DND-41 (cell line): ENCODE measurements at regions not wholly inside any gene's neighbourhood (a gene's known extent, or its start where the extent isn't known, plus 50 kb on each side); places are given as distances from the start of the nearest gene placed in this dataset.

Experiments
- ATAC-seq: fragments of 200-7000 bp; cut with Tn5 transposase; 3 replicates; pipeline ENCODE4 v1.9.1; 2021; ENCODE audit warnings: low read depth; ENCODE audit not compliant: insufficient read depth
- DNase-seq: peaks from one replicate; pipeline ENCODE4 v3.0.0-alpha.2; 2020
- H2AFZ ChIP-seq: 2 replicates; pipeline ENCODE4 v1.6.0; 2012; ENCODE audit warnings: low read depth, low read length
- H3K27ac ChIP-seq: 2 replicates; pipeline ENCODE4 v1.5.1; 2012; ENCODE audit warnings: low read length, inconsistent platforms
- H3K27me3 ChIP-seq: fragments of 200-600 bp; sonication (generic); 2 replicates; pipeline ENCODE4 v1.6.0; 2012; ENCODE audit warnings: low read length, mild to moderate bottlenecking, inconsistent platforms; ENCODE audit not compliant: insufficient read depth, poor library complexity
- H3K36me3 ChIP-seq: 2 replicates; pipeline ENCODE4 v1.5.1; 2012; ENCODE audit warnings: low read length, inconsistent platforms; ENCODE audit not compliant: insufficient read depth
- H3K4me1 ChIP-seq: 2 replicates; pipeline ENCODE4 v1.5.1; 2012; ENCODE audit warnings: mild to moderate bottlenecking, low read length; ENCODE audit not compliant: insufficient read depth
- H3K4me2 ChIP-seq: 2 replicates; pipeline ENCODE4 v1.6.0; 2012; ENCODE audit warnings: mild to moderate bottlenecking, moderate library complexity, low read length, inconsistent platforms; ENCODE audit not compliant: insufficient read depth
- H3K4me3 ChIP-seq, 2 experiments: fragments of 200-600 bp in 1 of 2; shearing (Covaris generic) in 1 of 2; 2 replicates each; pipeline ENCODE4 v1.5.1; 2012 to 2016; ENCODE audit warnings: inconsistent platforms in 2 of 2, low read length in 2 of 2, mild to moderate bottlenecking in 2 of 2, low read depth in 1 of 2, moderate library complexity in 1 of 2
- H3K79me2 ChIP-seq: 2 replicates; pipeline ENCODE4 v1.6.0; 2012; ENCODE audit warnings: low read length, inconsistent platforms; ENCODE audit not compliant: insufficient read depth
- H3K9ac ChIP-seq: 2 replicates; pipeline ENCODE4 v1.6.0; 2012; ENCODE audit warnings: low read depth, mild to moderate bottlenecking, inconsistent platforms, low read length, moderate library complexity
- H3K9me3 ChIP-seq: 2 replicates; pipeline ENCODE4 v1.5.1; 2012; ENCODE audit warnings: low read length, moderate library complexity, mild to moderate bottlenecking, inconsistent platforms; ENCODE audit not compliant: insufficient read depth, severe bottlenecking
- H4K20me1 ChIP-seq: 2 replicates; pipeline ENCODE4 v1.6.0; 2012; ENCODE audit warnings: low read length; ENCODE audit not compliant: insufficient read depth
- CTCF ChIP-seq: IDR thresholded peaks from 2 replicates; pipeline ENCODE4 v1.5.1; 2012; ENCODE audit warnings: borderline replicate concordance, low read length, moderate library complexity, mild to moderate bottlenecking; ENCODE audit not compliant: poor library complexity, severe bottlenecking; ENCODE audit errors: extremely low read depth
- EZH2 ChIP-seq: IDR thresholded peaks from 3 replicates; pipeline ENCODE4 v1.6.1; 2012; ENCODE audit warnings: borderline replicate concordance, low read depth, mild to moderate bottlenecking, moderate library complexity, low read length, inconsistent platforms; ENCODE audit not compliant: severe bottlenecking

- Histone ChIP-seq H3K9me3 (no peaks in the 10 kb centered on the region), H3K27me3 (no peaks in the 10 kb centered on the region), H3K9ac (no peak overlapping the region), H3K79me2 (no peaks in the 10 kb centered on the region), H4K20me1 (no peaks in the 10 kb centered on the region), H3K36me3 (no peaks in the 10 kb centered on the region), H3K4me1 (no peaks in the 10 kb centered on the region), H3K4me2 (no peak overlapping the region), H2AFZ (no peak overlapping the region), H3K27ac (no peak overlapping the region), H3K4me3 (no peak overlapping the region)
- no peak for ATAC-seq
- no peak for TF ChIP-seq EZH2
- no peak for TF ChIP-seq CTCF
- DNase-seq = no peak
Observed at GRCh38 chr9:107842530-107842929, 353.0 kb upstream of the KLF4 start.

- no peak for ATAC-seq
- TF ChIP-seq EZH2 = no peak
- no peak for TF ChIP-seq CTCF
- Histone ChIP-seq H3K27ac (no peak overlapping the region), H3K4me1 (no peaks in the 10 kb centered on the region), H3K27me3 (no peaks in the 10 kb centered on the region), H3K36me3 (no peaks in the 10 kb centered on the region), H4K20me1 (no peaks in the 10 kb centered on the region), H3K9me3 (no peaks in the 10 kb centered on the region), H2AFZ (no peak overlapping the region), H3K4me2 (no peak overlapping the region), H3K9ac (no peak overlapping the region), H3K79me2 (no peaks in the 10 kb centered on the region), H3K4me3 (no peak overlapping the region)
- no peak for DNase-seq
Observed at GRCh38 chr9:107841076-107841475, 351.5 kb upstream of the KLF4 start.

- DNase-seq (no peak), ATAC-seq (no peak)
- H3K9ac ChIP-seq = no peak overlapping the region
- no peaks in the 10 kb centered on the region for H3K4me1 ChIP-seq
- no peaks in the 10 kb centered on the region for H3K27me3 ChIP-seq
- TF ChIP-seq EZH2 (no peak), CTCF (no peak)
- no peak overlapping the region for H3K4me2 ChIP-seq
- no peak overlapping the region for H3K27ac ChIP-seq
- no peaks in the 10 kb centered on the region for H3K9me3 ChIP-seq
- no peaks in the 10 kb centered on the region for H4K20me1 ChIP-seq
- no peaks in the 10 kb centered on the region for H3K36me3 ChIP-seq
- no peak overlapping the region for H2AFZ ChIP-seq
- H3K79me2 ChIP-seq = no peaks in the 10 kb centered on the region
- no peak overlapping the region for H3K4me3 ChIP-seq
Observed at GRCh38 chr9:107839371-107839770, 349.8 kb upstream of the KLF4 start.

- no peaks in the 10 kb centered on the region for H3K9me3 ChIP-seq
- no peak overlapping the region for H3K27ac ChIP-seq
- no peaks in the 10 kb centered on the region for H3K27me3 ChIP-seq
- no peak for TF ChIP-seq CTCF
- no peak for TF ChIP-seq EZH2
- DNase-seq = no peak
- H4K20me1 ChIP-seq = no peaks in the 10 kb centered on the region
- ATAC-seq = no peak
- no peaks in the 10 kb centered on the region for H3K79me2 ChIP-seq
- H3K36me3 ChIP-seq = no peaks in the 10 kb centered on the region
- no peak overlapping the region for H3K9ac ChIP-seq
- H2AFZ ChIP-seq = no peak overlapping the region
- H3K4me3 ChIP-seq = no peak overlapping the region
- no peak overlapping the region for H3K4me2 ChIP-seq
- H3K4me1 ChIP-seq = no peaks in the 10 kb centered on the region
Observed at GRCh38 chr9:107838766-107839165, 349.2 kb upstream of the KLF4 start.
